GM23338 (cell line): ENCODE measurements at regions not wholly inside any gene's neighbourhood (a gene's known extent, or its start where the extent isn't known, plus 50 kb on each side); places are given as distances from the start of the nearest gene placed in this dataset.

Source experiments
- EZH2 ChIP-seq: fragments of 200-600 bp; sonication (generic); IDR thresholded peaks from one replicate; pipeline ENCODE4 v1.8.0; 2017; ENCODE audit warnings: antibody characterized with exemption, mild to moderate bottlenecking, low read depth; ENCODE audit not compliant: unreplicated experiment
- JUNB ChIP-seq: IDR thresholded peaks from one replicate; pipeline ENCODE4 v1.6.1; 2016; ENCODE audit warnings: antibody characterized with exemption; ENCODE audit not compliant: unreplicated experiment
- POLR2AphosphoS5 ChIP-seq: IDR thresholded peaks from 2 replicates; pipeline ENCODE4 v1.6.1; 2016; ENCODE audit warnings: antibody characterized with exemption, low read depth
- TF ChIP-seq, protein P1 (sequence below), 2 experiments: fragments of 200-600 bp in 1 of 2; sonication (generic) in 1 of 2; conservative IDR thresholded peaks; 2 replicates each; pipeline versions ENCODE4 v1.5.1 to v1.6.1; 2016 to 2017; ENCODE audit warnings: antibody characterized with exemption in 2 of 2, low read depth in 2 of 2, mild to moderate bottlenecking in 2 of 2, moderate library complexity in 1 of 2
- TF ChIP-seq, protein P2 (sequence below): IDR thresholded peaks from one replicate; pipeline ENCODE4 v1.6.1; 2018; ENCODE audit warnings: antibody characterized with exemption; ENCODE audit not compliant: unreplicated experiment

DNA sequence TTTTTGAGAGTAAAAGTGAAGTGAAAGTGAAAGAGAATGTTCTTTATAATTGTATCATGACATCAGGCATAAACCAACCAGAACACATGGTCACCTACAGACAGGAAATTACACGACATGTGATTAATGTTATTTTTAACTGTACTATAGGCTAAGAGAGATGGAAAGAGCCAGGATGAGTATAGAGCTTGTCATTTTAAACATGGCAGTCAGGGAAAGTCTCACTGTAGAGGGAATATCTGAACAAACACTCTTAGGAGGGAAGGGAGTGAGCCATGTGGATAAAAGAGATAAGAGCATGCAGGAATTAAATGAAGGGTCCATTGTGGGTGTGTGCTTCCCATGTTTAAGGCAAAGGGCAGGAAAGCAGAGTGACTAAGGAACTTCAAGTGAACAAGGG, 599.1 kb upstream of the FAT3 start:
- TF ChIP-seq, protein P1, sequence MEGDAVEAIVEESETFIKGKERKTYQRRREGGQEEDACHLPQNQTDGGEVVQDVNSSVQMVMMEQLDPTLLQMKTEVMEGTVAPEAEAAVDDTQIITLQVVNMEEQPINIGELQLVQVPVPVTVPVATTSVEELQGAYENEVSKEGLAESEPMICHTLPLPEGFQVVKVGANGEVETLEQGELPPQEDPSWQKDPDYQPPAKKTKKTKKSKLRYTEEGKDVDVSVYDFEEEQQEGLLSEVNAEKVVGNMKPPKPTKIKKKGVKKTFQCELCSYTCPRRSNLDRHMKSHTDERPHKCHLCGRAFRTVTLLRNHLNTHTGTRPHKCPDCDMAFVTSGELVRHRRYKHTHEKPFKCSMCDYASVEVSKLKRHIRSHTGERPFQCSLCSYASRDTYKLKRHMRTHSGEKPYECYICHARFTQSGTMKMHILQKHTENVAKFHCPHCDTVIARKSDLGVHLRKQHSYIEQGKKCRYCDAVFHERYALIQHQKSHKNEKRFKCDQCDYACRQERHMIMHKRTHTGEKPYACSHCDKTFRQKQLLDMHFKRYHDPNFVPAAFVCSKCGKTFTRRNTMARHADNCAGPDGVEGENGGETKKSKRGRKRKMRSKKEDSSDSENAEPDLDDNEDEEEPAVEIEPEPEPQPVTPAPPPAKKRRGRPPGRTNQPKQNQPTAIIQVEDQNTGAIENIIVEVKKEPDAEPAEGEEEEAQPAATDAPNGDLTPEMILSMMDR (conservative IDR thresholded peaks at IDR 0.05; ENCODE audit: low read depth in 2 of 2): no peak
- no peak for TF ChIP-seq EZH2
- TF ChIP-seq POLR2AphosphoS5: no peak
- TF ChIP-seq, protein P2, sequence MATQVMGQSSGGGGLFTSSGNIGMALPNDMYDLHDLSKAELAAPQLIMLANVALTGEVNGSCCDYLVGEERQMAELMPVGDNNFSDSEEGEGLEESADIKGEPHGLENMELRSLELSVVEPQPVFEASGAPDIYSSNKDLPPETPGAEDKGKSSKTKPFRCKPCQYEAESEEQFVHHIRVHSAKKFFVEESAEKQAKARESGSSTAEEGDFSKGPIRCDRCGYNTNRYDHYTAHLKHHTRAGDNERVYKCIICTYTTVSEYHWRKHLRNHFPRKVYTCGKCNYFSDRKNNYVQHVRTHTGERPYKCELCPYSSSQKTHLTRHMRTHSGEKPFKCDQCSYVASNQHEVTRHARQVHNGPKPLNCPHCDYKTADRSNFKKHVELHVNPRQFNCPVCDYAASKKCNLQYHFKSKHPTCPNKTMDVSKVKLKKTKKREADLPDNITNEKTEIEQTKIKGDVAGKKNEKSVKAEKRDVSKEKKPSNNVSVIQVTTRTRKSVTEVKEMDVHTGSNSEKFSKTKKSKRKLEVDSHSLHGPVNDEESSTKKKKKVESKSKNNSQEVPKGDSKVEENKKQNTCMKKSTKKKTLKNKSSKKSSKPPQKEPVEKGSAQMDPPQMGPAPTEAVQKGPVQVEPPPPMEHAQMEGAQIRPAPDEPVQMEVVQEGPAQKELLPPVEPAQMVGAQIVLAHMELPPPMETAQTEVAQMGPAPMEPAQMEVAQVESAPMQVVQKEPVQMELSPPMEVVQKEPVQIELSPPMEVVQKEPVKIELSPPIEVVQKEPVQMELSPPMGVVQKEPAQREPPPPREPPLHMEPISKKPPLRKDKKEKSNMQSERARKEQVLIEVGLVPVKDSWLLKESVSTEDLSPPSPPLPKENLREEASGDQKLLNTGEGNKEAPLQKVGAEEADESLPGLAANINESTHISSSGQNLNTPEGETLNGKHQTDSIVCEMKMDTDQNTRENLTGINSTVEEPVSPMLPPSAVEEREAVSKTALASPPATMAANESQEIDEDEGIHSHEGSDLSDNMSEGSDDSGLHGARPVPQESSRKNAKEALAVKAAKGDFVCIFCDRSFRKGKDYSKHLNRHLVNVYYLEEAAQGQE: no peak
- no peak for TF ChIP-seq JUNB
